HUDEP-2 (cell line): ENCODE measurements at regions not wholly inside any gene's neighbourhood (a gene's known extent, or its start where the extent isn't known, plus 50 kb on each side); places are given as distances from the start of the nearest gene placed in this dataset.

Experiments used
- DNase-seq, 76 experiments: peaks; one replicate each; lab custom pipeline; 2025; ENCODE audit not compliant: unreplicated experiment in 76 of 76; lab: John Stamatoyannopoulos, UW

DNA sequence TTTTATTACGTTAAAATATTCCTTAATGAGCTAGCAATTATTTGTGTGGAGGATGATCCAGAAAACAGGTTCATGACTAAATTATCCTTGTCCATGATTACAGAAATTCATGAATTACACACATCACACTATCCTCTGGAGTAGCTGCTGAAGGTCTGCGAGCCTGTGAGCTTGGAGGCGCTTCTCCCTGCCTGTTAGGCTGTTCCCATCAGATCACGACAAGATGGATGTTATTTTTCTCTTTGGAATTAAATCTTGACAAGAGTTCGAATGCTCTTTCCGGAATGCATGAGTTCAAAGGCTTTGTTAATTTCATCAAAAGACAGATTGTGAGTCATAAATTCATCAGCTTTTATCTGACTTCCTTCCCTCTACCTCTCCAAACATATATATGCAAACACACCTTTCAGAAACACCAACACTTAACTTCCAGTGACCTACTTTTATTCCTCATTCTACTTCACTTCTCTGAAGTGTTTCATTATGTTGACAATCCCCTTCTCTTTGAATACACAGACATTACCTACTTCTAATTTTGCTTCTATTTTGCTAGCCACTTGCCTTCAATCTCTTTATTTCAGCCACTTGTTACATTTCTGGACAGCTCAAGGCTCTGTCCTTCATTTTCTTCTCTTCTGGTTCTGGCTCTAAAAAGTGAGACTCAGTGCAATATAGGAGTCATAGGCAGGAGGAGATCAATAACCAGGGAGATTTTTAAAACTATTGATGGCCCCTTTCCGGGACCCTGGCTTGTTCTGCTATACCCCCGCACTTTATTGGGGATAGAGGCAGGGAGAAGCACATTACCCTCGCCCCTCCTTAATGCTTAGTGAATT lies 274.6 kb downstream of the BTG1 start:
- no peak for DNase-seq

DNA sequence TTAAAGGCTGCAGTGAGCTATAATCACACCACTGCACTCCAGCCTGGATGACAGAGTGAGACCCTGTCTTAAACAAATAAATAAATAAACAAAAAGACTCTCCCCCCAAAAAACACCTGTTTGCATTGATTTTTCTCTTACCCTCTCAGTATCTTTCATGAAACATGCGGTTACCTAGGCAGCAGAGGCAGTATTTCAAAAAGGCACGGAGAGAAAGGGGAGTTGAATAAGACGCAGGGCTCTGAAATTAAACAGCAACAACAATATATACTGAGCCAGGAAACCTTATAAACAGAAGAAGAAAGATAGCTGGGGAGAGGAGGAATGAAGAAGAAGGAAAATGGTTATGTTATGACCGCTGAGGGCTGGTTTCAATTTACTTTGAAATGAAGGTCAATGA lies 277.6 kb downstream of the BTG1 start:
- no peak for DNase-seq

DNA sequence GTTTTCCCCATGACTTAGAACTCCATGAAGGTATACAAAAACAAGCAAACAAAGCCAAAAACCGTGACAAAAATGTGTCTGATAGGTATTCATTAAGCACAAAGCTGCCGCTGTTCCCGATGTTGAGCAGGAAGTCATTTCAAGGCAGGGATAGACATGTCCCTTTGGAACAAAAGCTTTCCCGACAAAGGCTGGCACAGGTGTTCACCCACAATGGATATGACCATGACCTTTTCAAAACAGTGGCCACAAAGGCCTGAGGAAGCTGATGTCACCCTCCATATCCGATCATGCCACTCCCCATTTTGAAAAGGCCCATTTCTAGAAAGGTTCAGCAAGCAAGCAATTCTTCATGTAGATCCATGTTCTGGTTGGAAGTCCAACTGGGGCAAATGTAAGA lies 279.1 kb downstream of the BTG1 start:
- no peak for DNase-seq

DNA sequence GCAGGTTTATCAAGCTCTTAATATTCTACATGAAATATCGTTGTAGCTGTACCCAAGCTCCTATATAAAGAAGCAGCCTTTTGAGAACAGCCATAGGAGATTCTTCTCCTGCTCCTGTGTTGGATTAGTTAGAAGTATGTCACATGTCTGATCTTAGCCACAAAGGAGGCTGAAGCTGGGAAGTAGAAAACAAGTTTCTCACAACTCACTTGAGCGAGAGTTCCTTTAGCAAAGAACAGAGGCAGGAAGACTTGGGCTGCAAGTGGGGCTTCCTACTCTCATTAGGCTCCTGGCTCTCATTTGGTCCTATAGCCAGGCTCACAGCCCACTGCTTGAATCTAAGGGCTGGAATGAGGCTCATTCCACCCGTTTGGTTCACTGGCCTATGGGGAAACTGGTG lies 281.9 kb downstream of the BTG1 start:
- DNase-seq, result no peak

DNA sequence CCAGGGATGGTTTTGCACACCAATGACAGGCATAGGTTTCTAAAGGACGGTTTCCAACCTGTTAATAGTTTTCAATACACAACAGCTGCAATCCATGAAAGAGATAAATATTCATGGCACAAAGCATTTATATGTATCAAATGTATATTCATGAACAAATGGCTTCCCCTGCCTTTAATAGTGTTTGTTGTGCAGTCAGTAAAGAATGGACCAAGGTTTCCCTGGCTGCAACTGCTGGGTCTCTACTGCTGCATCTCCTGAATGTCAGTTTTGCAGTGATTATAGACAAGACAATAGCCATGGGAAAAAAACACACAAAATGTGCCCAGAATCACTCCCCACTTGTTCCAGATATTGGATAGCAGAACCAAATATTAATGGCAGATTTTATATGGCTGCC lies 284.1 kb downstream of the BTG1 start:
- DNase-seq, result no peak

DNA sequence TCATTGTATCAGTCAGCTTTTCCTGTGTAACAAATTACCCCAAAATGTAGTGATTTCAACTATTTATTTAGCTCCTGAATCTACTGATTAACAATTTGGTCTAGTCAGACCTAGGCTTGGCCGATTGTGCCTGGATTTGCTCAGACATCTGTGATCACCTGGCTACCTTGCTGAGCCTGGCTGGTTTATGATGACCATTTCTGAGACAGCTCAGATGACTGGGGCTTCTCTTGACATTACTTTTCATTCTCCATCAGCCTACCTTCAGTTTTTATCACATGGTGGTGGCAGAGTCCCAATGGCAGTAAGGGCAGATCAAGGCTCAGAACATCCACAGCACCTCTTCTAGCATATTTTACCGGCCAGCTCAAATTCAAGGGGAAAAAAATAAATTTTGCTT lies 286.3 kb downstream of the BTG1 start:
- no peak for DNase-seq

DNA sequence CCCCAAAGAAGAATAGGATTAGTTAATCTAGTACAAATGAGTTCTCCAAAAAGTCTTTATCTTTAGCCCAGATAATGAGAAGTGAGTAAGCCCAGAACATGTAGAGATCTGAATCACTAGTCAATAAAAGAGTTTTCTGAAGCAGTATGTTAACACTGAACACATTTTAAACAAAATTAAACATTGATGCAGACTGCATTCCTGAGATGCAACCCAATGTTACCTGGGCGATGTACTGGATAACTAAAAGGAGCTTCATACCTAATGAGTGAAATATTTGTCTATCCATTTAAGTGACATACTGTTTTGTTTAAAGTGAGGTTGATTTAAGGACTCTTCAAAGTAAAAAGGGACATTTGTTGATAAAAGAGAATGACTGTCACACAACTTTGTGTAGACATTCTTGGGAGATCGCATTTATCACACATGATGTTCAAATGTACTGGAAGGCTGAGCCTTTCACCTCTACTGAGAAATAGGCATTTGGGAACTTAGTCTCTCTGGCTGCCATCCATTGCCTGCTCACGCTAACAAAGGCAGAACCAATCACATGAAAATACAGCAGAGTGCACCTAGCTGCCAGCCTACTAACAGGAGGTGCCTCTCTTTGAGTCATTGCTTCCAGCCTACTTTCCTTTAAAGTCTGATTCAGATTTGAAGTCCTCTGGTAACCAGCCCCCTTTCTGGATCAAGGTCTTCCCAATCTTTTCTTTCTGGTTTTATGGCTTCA lies 287.7 kb downstream of the BTG1 start:
- DNase-seq, result no peak

DNA sequence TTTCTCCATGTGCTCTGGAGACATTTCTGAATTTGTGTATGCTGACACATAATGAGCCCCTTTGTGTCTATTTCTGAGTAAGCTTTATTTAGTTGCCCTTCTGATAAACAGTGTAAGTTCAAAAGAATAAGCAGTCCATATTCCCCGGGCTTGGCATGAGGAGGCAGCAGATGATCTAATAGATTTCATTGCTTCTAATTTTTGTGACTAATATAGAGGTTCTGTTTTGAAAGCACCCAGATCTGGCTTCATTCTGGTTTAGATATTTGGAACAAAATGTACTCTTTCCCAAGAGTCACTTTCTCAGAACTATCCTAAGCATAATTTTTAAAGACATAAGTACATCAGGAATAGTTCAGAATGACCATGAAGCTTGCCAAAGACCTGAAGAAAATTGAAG lies 290.9 kb downstream of the BTG1 start:
- no peak for DNase-seq

DNA sequence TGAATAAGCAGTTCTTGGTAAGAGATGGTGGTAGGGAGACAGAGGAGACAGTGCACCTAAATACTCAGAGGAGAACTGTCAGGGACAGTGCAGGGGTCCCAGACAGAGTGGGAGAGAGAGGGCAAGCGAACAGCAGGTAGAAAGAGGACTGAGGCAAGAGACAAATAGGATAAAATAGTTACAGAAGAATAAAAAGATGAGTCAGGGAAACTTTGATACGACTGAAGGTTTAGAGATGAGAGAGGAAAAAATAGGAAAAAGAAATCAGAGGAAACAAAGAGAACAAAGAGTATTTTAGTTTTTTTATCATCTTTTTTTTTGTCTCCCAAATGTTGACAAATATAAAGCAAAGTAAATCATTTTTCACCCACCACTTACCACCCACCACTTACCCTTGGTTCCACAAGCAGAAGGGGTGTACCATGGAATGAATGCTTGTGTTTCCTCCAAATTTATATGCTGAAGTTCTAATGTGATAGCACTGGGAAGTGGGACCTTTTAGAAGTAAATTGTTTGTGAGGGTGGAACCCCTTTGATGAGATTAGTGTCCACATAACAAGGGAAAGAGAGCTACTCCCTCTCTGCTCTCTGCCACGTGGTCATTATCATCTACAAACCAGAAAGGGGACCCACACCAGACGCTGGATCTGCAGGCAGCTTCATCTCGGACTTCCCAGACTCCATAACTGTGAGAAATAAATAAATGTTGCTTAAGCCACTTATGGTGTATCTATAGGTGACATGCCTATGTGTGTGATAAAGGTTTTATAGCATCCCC lies 292.1 kb downstream of the BTG1 start:
- peak in 8 of 76 experiments; percentile 3 to 43 (median 23) for DNase-seq

DNA sequence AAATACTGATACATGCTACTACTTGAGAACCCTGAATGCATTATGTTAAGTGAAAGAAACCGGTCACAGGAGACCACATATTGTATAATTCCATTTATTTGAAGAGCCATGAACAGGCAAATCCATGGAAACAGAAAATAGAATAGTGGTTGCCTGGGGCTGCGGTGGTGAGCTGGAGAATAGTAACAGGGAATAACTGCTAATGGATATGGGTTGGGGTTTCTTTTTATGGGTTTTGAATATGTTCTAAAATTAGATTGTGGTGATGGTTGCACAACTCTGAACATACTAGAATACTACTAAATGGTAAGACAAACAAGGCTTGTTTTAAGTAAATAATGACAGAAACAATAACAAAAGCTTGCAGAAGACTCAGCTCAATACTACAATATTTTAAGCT lies 293.0 kb downstream of the BTG1 start:
- no peak for DNase-seq

DNA sequence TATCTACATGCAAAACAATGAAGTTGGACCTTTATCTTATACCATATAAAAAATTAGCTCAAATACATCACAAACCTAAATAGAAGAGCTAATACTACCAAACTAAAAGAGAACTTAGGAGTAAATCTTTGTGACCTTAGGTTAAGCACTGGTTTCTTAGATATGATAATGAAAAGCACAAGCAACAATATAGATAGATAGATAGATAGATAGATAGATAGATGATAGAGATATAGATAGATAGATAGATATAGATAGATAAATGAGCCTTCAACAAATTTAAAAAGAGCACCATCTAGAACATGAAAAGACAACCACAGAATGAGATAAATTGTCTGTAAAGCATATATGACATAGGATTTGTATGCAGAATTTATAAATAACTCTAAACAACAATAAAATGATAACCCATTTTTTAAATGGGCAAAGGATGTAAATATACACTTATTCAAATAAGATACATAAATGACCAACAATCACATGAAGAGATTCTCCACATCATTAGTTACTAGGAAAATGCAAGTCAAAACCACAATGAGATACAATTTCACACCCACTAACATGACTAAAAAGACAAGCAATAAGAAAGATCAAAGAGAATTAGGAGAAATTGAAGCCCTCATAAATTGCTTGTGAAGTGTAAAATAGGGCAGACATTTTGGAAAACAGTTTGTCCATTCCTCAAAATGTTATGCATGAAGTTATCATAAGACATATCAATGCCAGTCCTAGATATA lies 293.7 kb downstream of the BTG1 start:
- no peak for DNase-seq

DNA sequence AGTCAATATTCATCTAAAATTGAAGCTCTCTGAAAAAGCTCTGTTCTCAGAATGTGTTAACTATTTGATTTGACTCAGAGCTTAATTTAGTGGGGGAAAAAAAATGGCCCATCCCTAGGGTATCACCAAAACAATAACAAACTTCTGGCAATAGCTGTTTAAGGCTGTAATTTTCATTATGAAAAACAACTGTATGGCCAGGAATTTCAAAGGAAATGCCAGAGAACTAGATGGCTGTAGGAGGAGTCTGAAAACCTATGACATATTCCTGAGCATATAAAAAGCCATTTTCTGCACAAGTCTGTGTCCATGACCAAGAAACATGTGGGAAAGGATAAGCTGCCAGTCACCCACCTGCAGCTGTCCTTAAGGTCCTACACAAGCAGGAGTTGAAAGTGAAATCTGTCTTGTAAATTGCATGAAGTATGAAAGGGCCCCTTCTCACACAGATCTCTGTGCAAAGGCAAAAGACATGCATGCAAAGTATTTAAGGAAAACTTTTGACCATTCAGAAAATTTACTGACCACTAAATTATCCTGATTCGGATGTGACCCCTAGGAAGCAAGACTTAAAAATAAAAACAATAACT lies 299.1 kb downstream of the BTG1 start:
- no peak for DNase-seq

DNA sequence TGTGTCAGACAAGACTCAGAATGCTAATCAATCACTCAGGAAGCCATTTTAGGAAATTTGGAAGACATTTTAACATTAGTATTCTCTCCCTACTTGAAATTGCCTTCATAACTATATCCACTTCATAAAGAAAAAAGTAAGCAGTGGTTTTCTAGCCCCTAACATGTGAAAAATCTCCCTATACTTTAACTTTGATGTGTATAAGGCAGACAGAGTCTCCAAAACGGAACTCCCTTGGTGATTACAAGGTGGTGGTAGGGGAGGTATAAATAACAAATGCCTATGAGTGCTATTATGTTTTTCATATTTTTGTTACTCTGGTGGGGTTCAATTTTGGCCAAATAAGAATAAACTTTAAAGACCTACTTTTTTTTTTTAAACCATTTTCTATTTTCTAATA lies 300.3 kb downstream of the BTG1 start:
- DNase-seq, result no peak

DNA sequence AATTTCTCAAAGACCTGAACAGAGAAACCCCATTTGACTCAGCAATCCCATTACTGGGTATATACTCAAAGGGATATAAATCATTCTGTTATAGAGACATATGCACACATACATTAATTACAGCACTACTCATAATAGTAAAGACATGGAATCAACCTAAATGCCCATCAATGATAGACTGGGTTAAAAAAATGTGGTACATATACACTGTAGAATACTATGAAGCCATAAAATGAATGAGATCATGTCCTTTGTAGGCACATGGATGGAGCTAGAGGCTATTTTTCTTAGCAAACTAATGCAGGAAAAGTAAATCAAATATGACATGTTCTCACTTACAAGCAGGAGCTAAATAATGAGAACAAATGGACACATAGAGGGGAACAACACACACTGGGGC lies 303.8 kb downstream of the BTG1 start:
- no peak for DNase-seq

DNA sequence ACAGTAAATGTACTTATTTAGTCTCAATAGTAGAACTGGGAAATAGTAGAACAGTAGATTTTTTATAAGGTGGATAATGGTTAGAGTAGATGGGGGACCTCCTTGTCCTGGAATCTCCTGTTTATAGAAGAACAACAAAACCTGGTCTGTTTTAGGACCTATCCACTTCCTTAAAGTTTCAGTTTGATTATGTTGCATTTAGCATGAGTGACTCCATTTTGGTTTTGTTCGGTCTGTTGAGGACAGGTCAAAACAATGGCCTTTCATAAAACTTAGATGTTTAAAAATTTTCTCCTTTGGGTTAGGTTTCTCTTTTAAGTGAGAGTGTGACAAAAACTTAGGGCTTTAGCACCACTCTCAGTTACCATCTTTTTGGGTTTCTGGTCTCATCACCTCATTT lies 308.9 kb downstream of the BTG1 start:
- DNase-seq, result no peak

DNA sequence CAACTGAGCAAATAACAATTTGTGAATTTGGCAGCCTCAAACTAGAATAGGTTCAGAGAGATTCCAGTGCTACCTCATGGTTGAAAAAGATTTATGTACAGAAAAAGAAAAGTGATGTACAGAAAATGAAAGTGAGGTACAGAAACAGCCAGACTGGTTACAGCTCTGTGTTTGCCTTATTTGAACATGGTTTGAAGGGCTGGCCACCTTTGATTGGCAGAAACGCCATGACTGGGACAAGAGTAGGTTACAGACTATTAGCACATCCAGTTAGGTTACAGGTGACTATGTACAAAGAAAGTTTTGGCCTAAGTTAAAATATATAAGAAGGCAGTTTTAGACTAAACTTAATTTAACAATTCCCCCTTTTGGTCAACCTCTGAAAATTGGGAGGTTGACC lies 309.4 kb downstream of the BTG1 start:
- no peak for DNase-seq

DNA sequence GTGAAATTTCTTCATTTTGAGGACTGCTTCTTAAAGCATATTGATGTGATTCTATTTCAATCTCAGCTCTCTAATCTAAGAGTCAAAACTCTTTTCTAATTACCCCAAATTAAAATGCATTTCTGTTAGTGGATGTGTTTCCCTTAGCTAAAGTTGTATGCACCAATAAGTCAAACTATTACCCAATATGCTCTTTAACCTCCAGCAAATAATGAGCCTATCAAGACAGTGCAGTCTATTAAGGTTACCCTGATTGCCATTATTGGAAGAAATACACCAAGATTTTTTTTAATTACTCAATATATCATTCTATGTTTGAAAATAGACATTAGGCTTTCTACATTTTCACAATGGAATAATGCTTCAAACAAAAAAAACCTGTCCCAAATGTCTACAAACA lies 310.0 kb downstream of the BTG1 start:
- no peak for DNase-seq

DNA sequence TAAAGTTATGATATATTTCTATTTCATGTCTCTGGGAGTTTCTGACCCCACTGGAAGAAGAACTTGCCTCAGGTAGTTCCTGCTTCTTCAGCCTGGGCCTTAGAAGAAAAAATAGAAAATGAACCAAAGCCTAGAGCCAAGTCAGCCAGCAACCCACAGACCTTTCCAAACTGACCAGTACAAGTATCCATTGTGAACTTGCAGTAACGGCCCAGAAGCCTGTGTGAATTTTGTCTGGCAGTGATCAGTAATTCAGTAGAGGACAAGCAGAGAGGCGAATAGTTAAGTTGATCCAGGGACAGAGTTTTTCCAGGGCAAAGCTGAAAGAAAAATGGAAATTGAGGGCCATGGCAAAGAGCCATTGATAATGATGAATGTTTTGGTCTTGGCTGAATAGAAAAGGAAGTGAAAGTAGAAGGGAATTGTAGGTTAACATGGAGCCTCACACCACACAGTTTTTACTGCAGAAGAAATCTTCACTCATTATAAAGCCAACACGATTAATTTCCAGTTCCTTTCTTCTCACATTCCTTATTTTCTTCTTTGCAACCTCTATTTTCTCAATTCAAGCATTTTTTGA lies 311.8 kb downstream of the BTG1 start:
- DNase-seq, result no peak

DNA sequence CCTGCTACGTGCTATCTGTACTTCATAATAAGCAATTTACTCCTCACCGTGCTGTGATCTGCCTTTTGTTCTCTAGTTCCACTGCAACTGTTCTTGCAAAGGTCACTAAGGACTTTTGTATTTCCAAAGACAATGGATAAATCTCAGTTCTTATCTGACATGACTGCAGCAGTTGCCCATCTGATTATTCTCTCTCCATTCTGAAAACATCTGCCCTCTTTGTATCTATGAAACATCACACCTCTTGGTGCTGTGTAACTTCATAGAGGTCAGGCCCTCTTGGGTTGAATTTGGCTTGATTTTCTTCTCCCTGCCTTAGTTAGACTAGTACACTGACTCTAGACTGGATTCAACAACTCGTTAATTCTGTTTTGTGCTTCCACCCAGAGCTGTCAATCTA lies 319.6 kb downstream of the BTG1 start:
- no peak for DNase-seq

DNA sequence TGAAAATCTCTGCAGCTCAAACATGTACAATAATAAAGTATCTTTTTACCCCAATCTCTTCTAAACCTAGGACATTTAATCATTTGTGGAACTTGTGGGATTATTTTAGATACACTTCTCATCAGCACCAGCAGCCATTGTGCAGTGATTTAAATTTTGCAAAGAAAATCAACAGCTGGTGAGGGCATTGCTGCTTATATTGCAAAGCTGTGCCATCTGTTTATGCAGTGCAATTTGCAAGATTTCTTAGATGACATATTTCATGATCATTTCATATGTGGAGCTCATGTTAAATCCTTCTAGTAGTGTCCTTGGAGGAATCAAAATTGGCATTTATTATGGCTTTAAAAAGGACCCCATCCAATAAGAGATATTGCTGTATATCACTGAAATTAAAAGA lies 320.7 kb downstream of the BTG1 start:
- DNase-seq, result no peak
